ENCODE measurements at regions not wholly inside any gene's neighbourhood (a gene's known extent, or its start where the extent isn't known, plus 50 kb on each side); places are given as distances from the start of the nearest gene placed in this dataset.
"Not testable (repeated sequence)": the region's sequence is repeated elsewhere in the genome, so short reads cannot be mapped to it uniquely, and the experiment has no call there.

GRCh38 chr5:67870662-67871061 lies 344.9 kb upstream of the PIK3R1 start:
- DNase-seq = no peak

GRCh38 chr5:67864335-67864734 lies 351.2 kb upstream of the PIK3R1 start:
- DNase-seq = not testable (repeated sequence)

GRCh38 chr5:67858471-67859031 lies 357.0 kb upstream of the PIK3R1 start:
- DNase-seq = no peak

- no peak for DNase-seq
Measured at GRCh38 chr5:67857502-67857901, 358.1 kb upstream of the PIK3R1 start.

- no peak for DNase-seq
Measured at GRCh38 chr5:67855523-67855922, 360.0 kb upstream of the PIK3R1 start.

- not testable (repeated sequence) for DNase-seq
Measured at GRCh38 chr5:67850906-67851305, 364.6 kb upstream of the PIK3R1 start.

- DNase-seq = no peak
Measured at GRCh38 chr5:67844924-67845323, 370.6 kb upstream of the PIK3R1 start.

GRCh38 chr5:67842806-67843205 lies 372.8 kb upstream of the PIK3R1 start:
- no peak for DNase-seq

- DNase-seq = not testable (repeated sequence)
Measured at GRCh38 chr5:67837225-67837624, 378.3 kb upstream of the PIK3R1 start.

GRCh38 chr5:67836496-67836895 lies 379.1 kb upstream of the PIK3R1 start:
- DNase-seq = not testable (repeated sequence)

- peak; percentile 29 for DNase-seq
Measured at GRCh38 chr5:67831048-67831447, 384.5 kb upstream of the PIK3R1 start.

- DNase-seq = no peak
Measured at GRCh38 chr5:67827541-67827940, 388.0 kb upstream of the PIK3R1 start.

GRCh38 chr5:67824852-67825251 lies 390.7 kb upstream of the PIK3R1 start:
- DNase-seq = no peak

- DNase-seq = no peak
Measured at GRCh38 chr5:67817652-67818051, 397.9 kb upstream of the PIK3R1 start.

GRCh38 chr5:67816456-67816855 lies 399.1 kb upstream of the PIK3R1 start:
- DNase-seq = no peak

GRCh38 chr5:67815455-67816391 lies 399.8 kb upstream of the PIK3R1 start:
- DNase-seq = no peak

- no peak for DNase-seq
Measured at GRCh38 chr5:67814569-67815311, 400.8 kb upstream of the PIK3R1 start.

- DNase-seq = no peak
Measured at GRCh38 chr5:67813877-67814539, 401.5 kb upstream of the PIK3R1 start.

GRCh38 chr5:67809589-67809988 lies 406.0 kb upstream of the PIK3R1 start:
- DNase-seq = peak; percentile 17

- DNase-seq = no peak
Measured at GRCh38 chr5:67808340-67808739, 407.2 kb upstream of the PIK3R1 start.

- DNase-seq = no peak
Measured at GRCh38 chr5:67807439-67807888, 408.1 kb upstream of the PIK3R1 start.

GRCh38 chr5:67806654-67807438 lies 408.7 kb upstream of the PIK3R1 start:
- DNase-seq = peak; percentile 48
